Neural crest cell (in vitro differentiated cells): ENCODE measurements at regions not wholly inside any gene's neighbourhood (a gene's known extent, or its start where the extent isn't known, plus 50 kb on each side); places are given as distances from the start of the nearest gene placed in this dataset.

ENCODE experiments used
- DNase-seq: peaks from one replicate; pipeline ENCODE4 v3.0.0; 2021; ENCODE audit warnings: low read depth, mixed read lengths, low spot score
- H3K27ac Mint-ChIP-seq: one replicate; pipeline ENCODE4 v1.8.0; 2021; ENCODE audit warnings: mild to moderate bottlenecking, mixed read lengths; ENCODE audit not compliant: unreplicated experiment
- H3K27me3 Mint-ChIP-seq: 2 replicates; pipeline ENCODE4 v1.8.0; 2021; ENCODE audit warnings: low read depth, mild to moderate bottlenecking, mixed read lengths
- H3K36me3 Mint-ChIP-seq: 2 replicates; pipeline ENCODE4 v1.8.0; 2021; ENCODE audit warnings: low read depth, mild to moderate bottlenecking, mixed read lengths
- H3K4me1 Mint-ChIP-seq: 2 replicates; pipeline ENCODE4 v1.8.0; 2021; ENCODE audit warnings: mixed read lengths
- H3K4me3 Mint-ChIP-seq: one replicate; pipeline ENCODE4 v1.8.0; 2021; ENCODE audit warnings: mild to moderate bottlenecking, mixed read lengths
- H3K9me3 Mint-ChIP-seq: 2 replicates; pipeline ENCODE4 v1.8.0; 2021; ENCODE audit warnings: mixed read lengths
- TF ChIP-seq, protein P1 (sequence below): fragments of 200-600 bp; sonication (generic); conservative IDR thresholded peaks from 2 replicates; pipeline ENCODE4 v1.5.0; 2021; ENCODE audit warnings: antibody characterized with exemption, mild to moderate bottlenecking

DNA sequence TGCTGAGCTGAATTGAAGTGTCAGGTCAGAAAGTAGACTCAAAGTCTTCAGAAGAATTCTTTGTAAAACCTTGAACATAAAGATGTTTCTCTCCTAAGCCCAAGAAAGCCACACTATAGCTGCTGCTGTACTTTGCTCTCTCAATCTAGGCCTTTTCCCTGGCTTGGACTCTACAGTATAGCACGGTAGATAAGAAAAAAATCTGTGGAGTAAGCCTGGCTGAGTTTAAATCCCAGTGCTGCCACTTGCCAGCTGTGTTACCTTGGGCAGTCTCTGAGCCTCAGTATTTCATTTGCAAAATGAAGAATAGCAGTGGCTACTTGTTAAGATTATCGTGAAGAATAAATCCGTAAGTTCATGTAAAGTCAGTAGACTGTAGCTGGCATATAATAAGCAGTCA lies 53.3 kb upstream of the UFL1 start:
- no peaks in the 10 kb centered on the region for H3K4me1 Mint-ChIP-seq
- H3K9me3 Mint-ChIP-seq: no peaks in the 10 kb centered on the region
- H3K36me3 Mint-ChIP-seq: no peaks in the 10 kb centered on the region
- H3K27ac Mint-ChIP-seq: no peak overlapping the region
- DNase-seq: no peak
- TF ChIP-seq, protein P1, sequence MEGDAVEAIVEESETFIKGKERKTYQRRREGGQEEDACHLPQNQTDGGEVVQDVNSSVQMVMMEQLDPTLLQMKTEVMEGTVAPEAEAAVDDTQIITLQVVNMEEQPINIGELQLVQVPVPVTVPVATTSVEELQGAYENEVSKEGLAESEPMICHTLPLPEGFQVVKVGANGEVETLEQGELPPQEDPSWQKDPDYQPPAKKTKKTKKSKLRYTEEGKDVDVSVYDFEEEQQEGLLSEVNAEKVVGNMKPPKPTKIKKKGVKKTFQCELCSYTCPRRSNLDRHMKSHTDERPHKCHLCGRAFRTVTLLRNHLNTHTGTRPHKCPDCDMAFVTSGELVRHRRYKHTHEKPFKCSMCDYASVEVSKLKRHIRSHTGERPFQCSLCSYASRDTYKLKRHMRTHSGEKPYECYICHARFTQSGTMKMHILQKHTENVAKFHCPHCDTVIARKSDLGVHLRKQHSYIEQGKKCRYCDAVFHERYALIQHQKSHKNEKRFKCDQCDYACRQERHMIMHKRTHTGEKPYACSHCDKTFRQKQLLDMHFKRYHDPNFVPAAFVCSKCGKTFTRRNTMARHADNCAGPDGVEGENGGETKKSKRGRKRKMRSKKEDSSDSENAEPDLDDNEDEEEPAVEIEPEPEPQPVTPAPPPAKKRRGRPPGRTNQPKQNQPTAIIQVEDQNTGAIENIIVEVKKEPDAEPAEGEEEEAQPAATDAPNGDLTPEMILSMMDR: no peak
- no peaks in the 10 kb centered on the region for H3K27me3 Mint-ChIP-seq
- H3K4me3 Mint-ChIP-seq: no peak overlapping the region

DNA sequence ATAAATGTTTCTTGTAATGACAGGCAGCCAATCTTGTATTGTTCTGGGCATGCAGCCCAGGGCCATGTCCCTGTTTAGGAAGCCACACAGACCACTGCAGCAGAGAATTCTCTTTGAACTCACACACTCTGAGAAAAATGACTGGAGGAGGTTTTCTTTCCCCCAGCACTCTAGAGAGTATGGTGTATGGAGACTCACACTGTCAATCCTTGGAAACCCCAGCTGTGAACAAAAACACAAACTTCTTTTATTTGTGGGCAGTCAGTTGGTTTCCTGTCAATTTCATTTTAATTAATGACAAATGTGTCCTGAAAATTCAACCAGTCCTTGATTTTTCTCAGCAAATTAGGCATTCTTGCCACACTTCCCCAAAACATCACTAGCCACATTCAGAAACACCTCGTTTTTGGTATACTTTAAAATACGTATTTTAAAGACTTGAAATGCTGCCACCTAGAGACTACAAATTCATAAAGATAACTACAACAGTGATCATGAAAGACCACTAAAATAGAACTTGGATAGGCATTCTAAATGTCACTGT lies 52.9 kb upstream of the UFL1 start:
- Mint-ChIP-seq H3K4me3 (no peak overlapping the region), H3K9me3 (no peaks in the 10 kb centered on the region), H3K27ac (no peak overlapping the region), H3K36me3 (no peaks in the 10 kb centered on the region), H3K4me1 (no peaks in the 10 kb centered on the region), H3K27me3 (no peaks in the 10 kb centered on the region)
- no peak for DNase-seq
- TF ChIP-seq, protein P1: peak; percentile 56

DNA sequence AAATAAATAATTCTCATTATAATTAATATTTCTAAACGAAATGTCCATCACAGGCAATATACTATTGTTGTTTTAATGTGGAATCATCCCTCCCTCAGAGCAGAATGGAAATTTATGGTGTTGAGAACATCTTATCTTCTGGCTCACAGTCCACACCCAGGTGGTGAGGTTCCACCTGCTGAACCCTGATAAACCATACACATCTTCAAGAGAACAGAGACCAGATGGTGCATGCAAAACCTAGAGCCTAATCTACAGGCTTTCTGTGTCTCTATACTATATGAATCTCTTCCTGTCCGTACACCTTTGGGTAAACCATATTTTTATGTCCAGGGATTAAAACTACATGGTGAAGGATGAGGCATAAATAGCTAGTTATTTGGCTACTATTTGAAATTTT lies 52.3 kb upstream of the UFL1 start:
- DNase-seq: no peak
- H3K9me3 Mint-ChIP-seq: no peaks in the 10 kb centered on the region
- no peaks in the 10 kb centered on the region for H3K4me1 Mint-ChIP-seq
- no peaks in the 10 kb centered on the region for H3K27me3 Mint-ChIP-seq
- TF ChIP-seq, protein P1: peak; percentile 1
- H3K36me3 Mint-ChIP-seq: no peaks in the 10 kb centered on the region
- H3K4me3 Mint-ChIP-seq: no peak overlapping the region
- no peak overlapping the region for H3K27ac Mint-ChIP-seq

DNA sequence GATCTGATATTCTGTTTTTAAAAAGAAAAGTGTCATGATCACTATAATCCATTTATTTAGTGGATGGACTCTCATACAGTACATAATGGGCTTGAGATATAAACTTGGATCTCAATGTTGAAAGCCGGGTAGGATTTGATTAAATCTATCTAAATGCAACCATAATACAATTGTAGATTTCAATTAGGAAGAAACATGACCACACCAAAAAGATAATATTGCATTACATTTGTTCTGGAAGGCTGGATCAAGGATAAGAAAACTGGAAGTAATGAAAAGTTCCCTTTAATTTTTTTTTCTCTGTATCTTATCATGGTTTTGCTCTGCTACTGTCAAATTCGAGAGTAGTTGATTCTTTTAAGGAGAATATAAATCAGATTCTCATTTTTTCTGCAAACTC lies 51.3 kb upstream of the UFL1 start:
- no peak for DNase-seq
- TF ChIP-seq, protein P1: no peak
- Mint-ChIP-seq H3K4me1 (no peaks in the 10 kb centered on the region), H3K27ac (no peak overlapping the region), H3K4me3 (no peak overlapping the region), H3K9me3 (peaks cover 3% of the 10 kb centered on the region), H3K27me3 (no peaks in the 10 kb centered on the region), H3K36me3 (no peaks in the 10 kb centered on the region)
